ENCODE measurements at regions not wholly inside any gene's neighbourhood (a gene's known extent, or its start where the extent isn't known, plus 50 kb on each side); places are given as distances from the start of the nearest gene placed in this dataset.

DNA sequence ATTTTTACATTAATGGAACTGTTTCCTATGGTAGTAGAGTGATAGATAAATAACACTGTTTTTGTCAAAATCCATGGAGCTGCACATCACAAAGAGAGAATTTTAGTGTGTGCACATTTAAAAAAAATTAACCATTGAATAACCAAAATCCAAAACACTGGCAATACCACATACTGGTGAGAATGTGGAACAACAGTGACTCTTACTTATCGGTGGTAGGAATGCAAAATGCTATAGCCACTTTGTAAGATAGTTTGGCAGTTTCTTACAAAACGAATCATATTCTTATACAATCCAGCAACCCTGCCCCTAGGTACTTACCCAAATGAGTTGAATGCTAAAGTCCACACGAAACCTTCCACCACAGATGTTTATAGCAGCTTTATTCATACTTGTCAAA is 229.6 kb upstream of the GPR101 start:
- Histone ChIP-seq H3K4me1 (no peaks in the 10 kb centered on the region), H3K9ac (no peak overlapping the region), H3K9me3 (replicated peaks in 1 of 11) (peaks cover 0 to 7% (median 0%) of the 10 kb centered on the region in 11 experiments; a peak in 1 of 22 replicates), H3K36me3 (no peaks in the 10 kb centered on the region), H3K27ac (no peak overlapping the region), H3K27me3 (peaks cover 81 to 95% (median 91%) of the 10 kb centered on the region in 11 experiments), H3K4me2 (no peak overlapping the region), H4K20me1 (no peaks in the 10 kb centered on the region; a peak in 1 of 22 replicates), H3K4me3 (no peak overlapping the region)
- TF ChIP-seq Cebpa-rat (IDR thresholded peaks at IDR 0.05), result no peak

DNA sequence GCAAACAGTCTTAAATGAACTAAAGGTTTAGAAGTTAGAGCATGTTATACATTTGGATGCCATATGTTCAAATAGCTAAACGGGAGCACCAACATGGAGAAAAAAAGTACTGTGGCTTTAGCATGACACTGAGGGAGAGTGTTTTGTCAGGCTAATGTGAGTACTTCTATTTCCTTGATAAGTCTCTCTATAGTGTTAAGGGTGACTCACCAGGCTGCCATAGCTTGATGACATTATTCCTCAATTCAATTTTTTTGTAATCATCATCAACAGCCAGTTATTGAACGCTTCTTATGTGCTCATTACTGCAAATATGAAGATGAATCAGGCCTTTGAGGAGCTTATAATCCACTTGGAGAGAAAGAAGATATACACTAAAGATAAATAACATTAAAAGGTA is 211.4 kb upstream of the GPR101 start:
- peaks cover 73 to 96% (median 88%) of the 10 kb centered on the region in 11 experiments for H3K27me3 ChIP-seq
- no peaks in the 10 kb centered on the region for H3K4me1 ChIP-seq
- H3K27ac ChIP-seq, result no peak overlapping the region
- H4K20me1 ChIP-seq, result no peaks in the 10 kb centered on the region
- H3K4me2 ChIP-seq, result no peak overlapping the region
- no peak overlapping the region for H3K9ac ChIP-seq
- H3K4me3 ChIP-seq, result no peak overlapping the region
- no peaks in the 10 kb centered on the region for H3K9me3 ChIP-seq (replicated peaks in 1 of 11)
- TF ChIP-seq Cebpa-rat (IDR thresholded peaks at IDR 0.05), result no peak
- H3K36me3 ChIP-seq, result no peaks in the 10 kb centered on the region

DNA sequence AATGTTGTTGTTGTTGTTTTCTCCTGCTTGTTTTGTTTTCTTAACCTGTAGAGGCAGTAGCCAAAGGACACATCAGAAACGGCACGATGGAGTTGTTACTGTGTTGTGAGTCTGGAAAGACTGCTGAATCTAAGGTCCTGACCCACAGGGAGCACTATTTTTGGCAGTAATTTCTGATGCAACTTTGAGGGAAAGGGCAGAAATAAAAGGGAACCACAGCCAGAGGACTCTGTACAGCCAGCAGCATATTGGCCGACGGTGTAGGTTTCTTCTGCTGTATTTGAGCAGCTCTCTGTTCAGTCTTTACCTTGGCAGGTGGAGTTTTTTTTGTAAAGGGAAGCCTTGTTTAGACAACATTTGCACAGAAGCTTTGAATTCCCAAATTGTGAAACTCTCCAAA is 203.0 kb upstream of the GPR101 start:
- TF ChIP-seq Cebpa-rat (IDR thresholded peaks at IDR 0.05), result no peak
- Histone ChIP-seq H3K9ac (no peak overlapping the region), H3K27me3 (peaks cover 90 to 100% (median 96%) of the 10 kb centered on the region in 11 experiments), H4K20me1 (peaks cover 0 to 4% (median 0%) of the 10 kb centered on the region in 11 experiments; a peak in 2 of 22 replicates), H3K36me3 (no peaks in the 10 kb centered on the region), H3K9me3 (replicated peaks in 1 of 11) (peaks cover 0 to 11% (median 0%) of the 10 kb centered on the region in 11 experiments; a peak in 2 of 22 replicates), H3K4me3 (no peak overlapping the region), H3K4me2 (no peak overlapping the region), H3K4me1 (no peaks in the 10 kb centered on the region), H3K27ac (no peak overlapping the region)

DNA sequence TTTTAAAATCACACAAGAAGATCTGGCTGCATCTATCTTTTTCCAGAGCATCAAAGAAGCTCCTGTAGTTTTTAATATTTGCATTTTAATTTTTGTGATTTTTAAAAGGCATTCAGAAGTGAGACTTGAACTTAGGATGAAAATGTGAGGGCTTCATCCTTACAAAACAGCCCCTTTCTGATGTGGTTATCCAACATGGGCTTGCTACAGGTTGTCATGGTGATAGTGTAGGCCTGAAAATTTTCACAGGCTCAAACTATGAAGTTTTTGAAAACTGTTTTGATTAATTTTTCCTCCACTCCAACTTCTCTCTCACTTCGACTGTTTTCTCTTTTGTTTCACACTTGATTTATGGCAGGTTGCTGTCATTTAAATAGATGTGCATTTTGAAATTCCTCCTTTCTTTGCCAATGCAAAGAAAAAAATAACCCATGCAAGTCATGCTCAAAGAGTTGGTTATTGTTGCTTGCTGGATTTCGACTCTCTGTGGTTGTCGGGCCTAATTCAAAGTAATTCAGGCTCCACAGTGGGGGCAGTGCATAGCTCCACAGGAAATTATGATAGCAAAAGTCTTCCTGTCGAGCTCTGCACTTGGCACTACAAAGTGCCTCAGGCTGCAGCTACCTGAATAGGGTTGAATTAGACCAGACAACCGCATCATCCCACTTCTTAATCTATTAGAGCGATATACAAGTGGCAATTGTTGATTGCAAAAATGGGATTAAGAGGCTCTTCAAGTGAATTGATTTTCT is 201.0 kb upstream of the GPR101 start:
- no peak for TF ChIP-seq Cebpa-rat (IDR thresholded peaks at IDR 0.05)
- Histone ChIP-seq H3K27me3 (peaks cover 96 to 100% (median 100%) of the 10 kb centered on the region in 11 experiments), H3K9me3 (replicated peaks in 1 of 11) (peaks cover 0 to 11% (median 0%) of the 10 kb centered on the region in 11 experiments; a peak in 2 of 22 replicates), H4K20me1 (peaks cover 0 to 8% (median 0%) of the 10 kb centered on the region in 11 experiments; a peak in 2 of 22 replicates), H3K9ac (no peak overlapping the region), H3K36me3 (no peaks in the 10 kb centered on the region), H3K27ac (no peak overlapping the region), H3K4me3 (no peak overlapping the region), H3K4me1 (no peaks in the 10 kb centered on the region), H3K4me2 (no peak overlapping the region)

DNA sequence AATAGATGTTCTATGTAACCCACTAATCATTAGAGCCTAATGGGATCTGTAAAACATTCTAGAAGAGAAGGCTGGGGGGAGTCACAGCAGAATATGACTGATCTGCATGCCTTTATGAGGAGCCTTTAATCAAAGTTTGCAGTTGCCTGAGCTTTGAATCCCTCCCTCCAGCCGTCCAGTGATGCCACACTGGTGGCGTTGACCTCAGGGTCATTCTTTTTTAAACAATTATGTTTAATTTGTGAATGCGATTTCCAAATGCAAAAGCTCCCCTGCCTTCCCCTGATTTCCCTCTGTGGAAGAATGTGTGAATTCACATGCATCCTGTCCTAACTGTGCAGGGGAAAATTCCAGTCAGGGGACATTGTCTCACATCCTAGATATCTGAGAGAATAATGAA is 199.7 kb upstream of the GPR101 start:
- Histone ChIP-seq H3K27ac (no peak overlapping the region), H3K9ac (no peak overlapping the region), H3K9me3 (replicated peaks in 1 of 11) (peaks cover 0 to 11% (median 0%) of the 10 kb centered on the region in 11 experiments; a peak in 2 of 22 replicates), H4K20me1 (peaks cover 0 to 8% (median 0%) of the 10 kb centered on the region in 11 experiments; a peak in 2 of 22 replicates), H3K36me3 (no peaks in the 10 kb centered on the region), H3K27me3 (peaks cover 96 to 100% (median 100%) of the 10 kb centered on the region in 11 experiments), H3K4me1 (no peaks in the 10 kb centered on the region), H3K4me2 (no peak overlapping the region), H3K4me3 (no peak overlapping the region)
- no peak for TF ChIP-seq Cebpa-rat (IDR thresholded peaks at IDR 0.05)

DNA sequence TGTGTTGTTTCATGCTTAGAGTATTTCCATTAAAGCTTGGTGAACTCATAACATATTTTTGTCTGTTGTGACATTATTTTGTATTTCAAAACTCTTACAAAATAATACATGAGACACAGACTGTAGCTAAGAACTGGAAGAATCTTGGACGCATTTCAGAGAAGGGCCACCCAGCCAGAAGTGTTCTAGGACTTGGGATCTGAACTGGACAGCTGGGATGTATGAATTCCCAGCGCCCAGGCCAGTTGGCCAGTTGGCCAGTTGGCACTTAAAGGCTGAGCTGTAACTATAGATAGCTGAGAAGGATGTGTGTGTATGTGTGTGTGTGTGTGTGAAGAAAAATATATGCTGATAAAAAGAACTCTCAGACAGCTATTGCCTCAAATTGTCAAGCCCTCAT is 193.4 kb upstream of the GPR101 start:
- peaks cover 0 to 7% (median 0%) of the 10 kb centered on the region in 11 experiments; a peak in 2 of 22 replicates for H4K20me1 ChIP-seq
- no peaks in the 10 kb centered on the region for H3K9me3 ChIP-seq (replicated peaks in 1 of 11)
- H3K4me1 ChIP-seq, result no peaks in the 10 kb centered on the region
- H3K36me3 ChIP-seq, result no peaks in the 10 kb centered on the region
- H3K9ac ChIP-seq, result no peak overlapping the region
- H3K4me2 ChIP-seq, result no peak overlapping the region
- H3K27me3 ChIP-seq, result peaks cover 92 to 100% (median 100%) of the 10 kb centered on the region in 11 experiments
- no peak overlapping the region for H3K4me3 ChIP-seq
- no peak overlapping the region for H3K27ac ChIP-seq
- TF ChIP-seq Cebpa-rat (IDR thresholded peaks at IDR 0.05), result no peak

DNA sequence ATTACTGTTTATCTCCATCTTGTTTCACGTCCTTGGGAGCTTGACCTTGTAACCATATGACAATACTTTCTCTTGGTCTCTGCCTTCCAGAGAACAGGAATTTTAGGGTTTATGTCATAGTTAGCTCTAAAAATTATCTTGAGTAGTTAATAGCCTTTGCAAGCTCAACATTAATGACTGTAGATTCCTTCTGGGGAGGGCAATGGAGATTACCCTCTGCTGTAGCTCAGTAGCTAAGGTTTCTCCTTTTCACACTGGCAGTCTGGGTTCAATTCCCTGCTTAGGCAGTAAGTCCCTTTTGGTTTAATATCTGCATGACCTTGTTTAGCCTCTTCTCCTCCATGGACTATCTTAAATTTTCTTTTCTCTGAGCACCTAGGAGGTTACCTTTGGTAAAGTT is 181.7 kb upstream of the GPR101 start:
- no peaks in the 10 kb centered on the region for H3K36me3 ChIP-seq
- peaks cover 67 to 97% (median 93%) of the 10 kb centered on the region in 11 experiments for H3K27me3 ChIP-seq
- H3K27ac ChIP-seq, result no peak overlapping the region
- no peaks in the 10 kb centered on the region for H4K20me1 ChIP-seq
- peaks cover 14 to 40% (median 32%) of the 10 kb centered on the region in 11 experiments for H3K9me3 ChIP-seq (replicated peaks in 1 of 11)
- H3K4me2 ChIP-seq, result no peak overlapping the region
- no peak for TF ChIP-seq Cebpa-rat (IDR thresholded peaks at IDR 0.05)
- no peak overlapping the region for H3K9ac ChIP-seq
- H3K4me1 ChIP-seq, result no peaks in the 10 kb centered on the region
- no peak overlapping the region for H3K4me3 ChIP-seq

DNA sequence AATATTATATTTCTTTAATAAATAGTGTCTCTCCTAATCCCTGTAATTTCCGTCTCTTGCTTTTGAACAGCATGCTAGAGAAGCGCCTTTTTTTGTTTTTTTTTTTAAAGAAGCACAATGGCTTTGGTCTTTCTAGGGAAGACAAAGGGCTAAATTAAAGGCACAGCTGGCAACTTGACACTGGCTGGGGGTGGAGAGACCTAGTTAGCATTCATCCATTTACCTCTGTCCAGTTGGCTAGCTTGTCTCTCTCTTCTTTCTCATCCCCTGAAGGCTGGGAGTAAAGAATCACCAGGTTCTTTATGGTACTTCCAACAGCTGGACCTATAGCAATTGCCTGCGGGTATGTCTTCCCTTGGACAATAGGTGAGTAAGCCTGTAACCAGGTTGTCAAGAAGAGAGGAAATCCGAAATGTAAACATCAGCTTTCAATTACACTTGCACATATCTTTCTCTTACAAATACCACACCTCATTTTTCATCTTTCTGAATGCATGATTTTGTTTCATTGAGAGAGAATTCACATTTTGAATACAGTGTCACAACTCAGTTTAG is 178.4 kb upstream of the GPR101 start:
- Histone ChIP-seq H3K4me2 (no peak overlapping the region), H3K27ac (no peak overlapping the region), H4K20me1 (no peaks in the 10 kb centered on the region), H3K36me3 (no peaks in the 10 kb centered on the region), H3K9ac (no peak overlapping the region), H3K27me3 (peaks cover 46 to 83% (median 73%) of the 10 kb centered on the region in 11 experiments), H3K4me3 (no peak overlapping the region), H3K9me3 (replicated peaks in 1 of 11) (peaks cover 14 to 40% (median 29%) of the 10 kb centered on the region in 11 experiments), H3K4me1 (no peaks in the 10 kb centered on the region)
- no peak for TF ChIP-seq Cebpa-rat (IDR thresholded peaks at IDR 0.05)

DNA sequence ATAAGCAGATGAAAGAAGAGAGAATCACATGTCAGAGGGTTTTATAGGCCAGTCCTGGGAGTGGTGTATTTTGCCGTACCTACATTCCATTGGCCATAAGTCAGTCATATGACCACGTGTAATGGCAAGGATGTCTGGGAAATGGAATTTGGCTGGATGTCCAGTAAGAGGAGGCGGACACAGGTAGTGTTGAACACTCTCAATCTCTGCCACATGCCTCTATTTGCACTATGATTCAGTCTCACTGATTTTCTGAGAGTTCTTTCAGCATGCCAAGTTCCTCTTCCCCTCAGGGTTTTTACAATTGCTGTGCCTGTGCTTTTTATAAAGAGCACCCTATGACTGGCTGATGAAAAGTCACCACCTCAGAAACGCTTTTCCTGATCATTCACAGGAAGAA is 164.2 kb upstream of the GPR101 start:
- Histone ChIP-seq H3K27me3 (peaks cover 98 to 100% (median 100%) of the 10 kb centered on the region in 11 experiments), H4K20me1 (no peaks in the 10 kb centered on the region; a peak in 1 of 22 replicates), H3K36me3 (no peaks in the 10 kb centered on the region), H3K4me3 (no peak overlapping the region), H3K27ac (no peak overlapping the region), H3K9ac (no peak overlapping the region), H3K4me1 (no peaks in the 10 kb centered on the region), H3K4me2 (no peak overlapping the region), H3K9me3 (replicated peaks in 1 of 11) (no peaks in the 10 kb centered on the region; a peak in 1 of 22 replicates)
- TF ChIP-seq Cebpa-rat (IDR thresholded peaks at IDR 0.05), result no peak
